Prostate gland (tissue), 2 donors: ENCODE measurements at regions not wholly inside any gene's neighbourhood (a gene's known extent, or its start where the extent isn't known, plus 50 kb on each side); places are given as distances from the start of the nearest gene placed in this dataset.

Experiments
- POLR2A ChIP-seq: fragments of 450-650 bp; IDR thresholded peaks from one replicate; pipeline ENCODE4 v1.6.1; 2016; ENCODE audit warnings: antibody characterized with exemption, mild to moderate bottlenecking
- TF ChIP-seq, protein P1 (sequence below), 4 experiments: fragments of 200-600 bp in 2 of 4; fragments of 450-650 bp in 2 of 4; sonication (generic) in 2 of 4; IDR thresholded peaks; 1 replicate in 3 of 4; 2 replicates in 1 of 4; pipeline ENCODE4 v1.5.1; 2016 to 2019; ENCODE audit warnings: antibody characterized with exemption in 4 of 4, mild to moderate bottlenecking in 2 of 4, moderate library complexity in 2 of 4

DNA sequence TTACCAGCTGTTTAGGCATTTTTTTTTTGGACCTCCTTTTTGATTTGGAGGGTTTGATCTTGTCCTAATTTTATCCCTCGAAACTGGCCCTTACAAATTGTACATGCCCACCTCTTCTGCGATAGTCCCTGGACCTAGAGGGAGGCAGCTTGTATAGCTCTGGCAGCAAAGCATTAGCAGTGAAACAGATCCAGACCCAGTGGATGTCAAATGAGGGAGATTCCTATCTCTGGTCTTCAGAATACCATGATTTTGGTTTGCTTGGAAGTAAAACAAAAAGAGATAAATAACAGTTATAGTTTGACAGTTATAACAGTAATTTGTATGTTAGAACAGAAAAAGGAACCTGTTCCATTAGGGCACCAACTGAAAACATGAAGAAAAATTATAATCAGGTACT is 123.6 kb downstream of the MIS18A start:
- TF ChIP-seq POLR2A = no peak
- TF ChIP-seq, protein P1, sequence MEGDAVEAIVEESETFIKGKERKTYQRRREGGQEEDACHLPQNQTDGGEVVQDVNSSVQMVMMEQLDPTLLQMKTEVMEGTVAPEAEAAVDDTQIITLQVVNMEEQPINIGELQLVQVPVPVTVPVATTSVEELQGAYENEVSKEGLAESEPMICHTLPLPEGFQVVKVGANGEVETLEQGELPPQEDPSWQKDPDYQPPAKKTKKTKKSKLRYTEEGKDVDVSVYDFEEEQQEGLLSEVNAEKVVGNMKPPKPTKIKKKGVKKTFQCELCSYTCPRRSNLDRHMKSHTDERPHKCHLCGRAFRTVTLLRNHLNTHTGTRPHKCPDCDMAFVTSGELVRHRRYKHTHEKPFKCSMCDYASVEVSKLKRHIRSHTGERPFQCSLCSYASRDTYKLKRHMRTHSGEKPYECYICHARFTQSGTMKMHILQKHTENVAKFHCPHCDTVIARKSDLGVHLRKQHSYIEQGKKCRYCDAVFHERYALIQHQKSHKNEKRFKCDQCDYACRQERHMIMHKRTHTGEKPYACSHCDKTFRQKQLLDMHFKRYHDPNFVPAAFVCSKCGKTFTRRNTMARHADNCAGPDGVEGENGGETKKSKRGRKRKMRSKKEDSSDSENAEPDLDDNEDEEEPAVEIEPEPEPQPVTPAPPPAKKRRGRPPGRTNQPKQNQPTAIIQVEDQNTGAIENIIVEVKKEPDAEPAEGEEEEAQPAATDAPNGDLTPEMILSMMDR (IDR thresholded peaks at IDR 0.05) = no peak
